GM21528 (cell line): ENCODE measurements at regions not wholly inside any gene's neighbourhood (a gene's known extent, or its start where the extent isn't known, plus 50 kb on each side); places are given as distances from the start of the nearest gene placed in this dataset.
"Not testable (repeated sequence)": the region's sequence is repeated elsewhere in the genome, so short reads cannot be mapped to it uniquely, and the experiment has no call there.

ENCODE experiments used
- ATAC-seq: cut with Tn5 transposase; IDR thresholded peaks from one replicate; pipeline ENCODE4 v1.9.1; 2021; ENCODE audit warnings: mild to moderate bottlenecking, moderate library complexity; ENCODE audit not compliant: unreplicated experiment, low FRiP score

GRCh38 chr3:107124885-107125284 lies 252.4 kb upstream of the CCDC54 start:
- no peak for ATAC-seq

GRCh38 chr3:107128946-107129345 lies 248.3 kb upstream of the CCDC54 start:
- no peak for ATAC-seq

- no peak for ATAC-seq
Observed at GRCh38 chr3:107130089-107130700, 247.0 kb upstream of the CCDC54 start.

- ATAC-seq = no peak
Observed at GRCh38 chr3:107132674-107133073, 244.6 kb upstream of the CCDC54 start.

GRCh38 chr3:107133891-107134290 lies 243.3 kb upstream of the CCDC54 start:
- ATAC-seq = no peak

GRCh38 chr3:107142171-107142570 lies 235.1 kb upstream of the CCDC54 start:
- no peak for ATAC-seq

- ATAC-seq = no peak
Observed at GRCh38 chr3:107142786-107143575, 234.3 kb upstream of the CCDC54 start.

GRCh38 chr3:107150675-107151074 lies 226.6 kb upstream of the CCDC54 start:
- ATAC-seq = no peak

- ATAC-seq = no peak
Observed at GRCh38 chr3:107153981-107154380, 223.3 kb upstream of the CCDC54 start.

- no peak for ATAC-seq
Observed at GRCh38 chr3:107172411-107172810, 204.8 kb upstream of the CCDC54 start.

- no peak for ATAC-seq
Observed at GRCh38 chr3:107184375-107184774, 192.9 kb upstream of the CCDC54 start.

GRCh38 chr3:107188262-107188661 lies 189.0 kb upstream of the CCDC54 start:
- no peak for ATAC-seq

GRCh38 chr3:107189158-107189791 lies 188.0 kb upstream of the CCDC54 start:
- ATAC-seq = no peak

- no peak for ATAC-seq
Observed at GRCh38 chr3:107193116-107193515, 184.1 kb upstream of the CCDC54 start.

GRCh38 chr3:107198581-107199181 lies 178.6 kb upstream of the CCDC54 start:
- ATAC-seq = no peak

GRCh38 chr3:107201146-107201545 lies 176.1 kb upstream of the CCDC54 start:
- no peak for ATAC-seq

GRCh38 chr3:107202885-107203284 lies 174.4 kb upstream of the CCDC54 start:
- not testable (repeated sequence) for ATAC-seq

- ATAC-seq = no peak
Observed at GRCh38 chr3:107204121-107204520, 173.1 kb upstream of the CCDC54 start.

- ATAC-seq = no peak
Observed at GRCh38 chr3:107205358-107205757, 171.9 kb upstream of the CCDC54 start.

GRCh38 chr3:107206141-107206540 lies 171.1 kb upstream of the CCDC54 start:
- ATAC-seq = no peak

- no peak for ATAC-seq
Observed at GRCh38 chr3:107206945-107207344, 170.3 kb upstream of the CCDC54 start.
